ENCODE measurements at regions not wholly inside any gene's neighbourhood (a gene's known extent, or its start where the extent isn't known, plus 50 kb on each side); places are given as distances from the start of the nearest gene placed in this dataset. TPM values are rescaled to one million over a fixed set of nuclear protein-coding genes. Genes with fewer than 3 reads are reported as not detected.

Small RNAs in the stretch of these regions (small RNA-seq; reads per million reads assigned to genes)
- gene AL596327.1 (not detected), gene SEPT2P1 (not detected)
